CD4-positive, alpha-beta T cell (primary cell): ENCODE measurements at regions not wholly inside any gene's neighbourhood (a gene's known extent, or its start where the extent isn't known, plus 50 kb on each side); places are given as distances from the start of the nearest gene placed in this dataset.

Experiments
- ATAC-seq: fragments of 200-7000 bp; cut with Tn5 transposase; one replicate; pipeline ENCODE4 v1.10.0; 2022; ENCODE audit warnings: mild to moderate bottlenecking; ENCODE audit not compliant: poor library complexity
- CTCF ChIA-PET: fragments of 350-600 bp; sonication (Branson Sonifier 250); formaldehyde crosslinking; loops from one replicate; lab custom pipeline; 2021; ENCODE audit warnings: antibody characterized with exemption, inconsistent platforms; lab: Charles Lee
- POLR2A ChIA-PET: fragments of 350-600 bp; sonication (Branson Sonifier 250); formaldehyde crosslinking; loops from one replicate; lab custom pipeline; 2021; ENCODE audit warnings: antibody characterized with exemption, inconsistent platforms; lab: Charles Lee
- DNase-seq, 14 experiments: peaks; one replicate each; pipeline ENCODE4 v3.0.0-alpha.2; 2013 to 2020; ENCODE audit warnings: mixed read lengths in 2 of 14
- H3K27ac ChIP-seq, 2 donors: one replicate each; pipeline versions ENCODE4 v1.5.1 to v1.7.0; 2013; ENCODE audit warnings: low read length in 2 of 2, low read depth in 1 of 2, mild to moderate bottlenecking in 1 of 2
- H3K27me3 ChIP-seq, 2 experiments: 1 replicate in 1 of 2; 2 replicates in 1 of 2; pipeline versions ENCODE4 v1.6.1 to v1.7.0; 2013; ENCODE audit warnings: low read length in 2 of 2, control low read depth in 1 of 2, mild to moderate bottlenecking in 1 of 2, moderate library complexity in 1 of 2; ENCODE audit not compliant: insufficient read depth in 2 of 2, control insufficient read depth in 1 of 2
- H3K36me3 ChIP-seq: one replicate; pipeline ENCODE4 v1.6.1; 2013; ENCODE audit warnings: low read length, control low read depth; ENCODE audit not compliant: insufficient read depth
- H3K4me1 ChIP-seq: one replicate; pipeline ENCODE4 v1.6.1; 2013; ENCODE audit warnings: low read length, control low read depth; ENCODE audit not compliant: insufficient read depth
- H3K4me3 ChIP-seq: one replicate; pipeline ENCODE4 v1.5.1; 2013; ENCODE audit warnings: mild to moderate bottlenecking, low read length, moderate library complexity
- H3K9me3 ChIP-seq, 2 experiments: 1 replicate in 1 of 2; 2 replicates in 1 of 2; pipeline versions ENCODE4 v1.6.1 to v1.7.0; 2013; ENCODE audit warnings: low read length in 2 of 2, mild to moderate bottlenecking in 2 of 2, control low read depth in 1 of 2, moderate library complexity in 1 of 2; ENCODE audit not compliant: control insufficient read depth in 1 of 2, insufficient read depth in 1 of 2
- H3K27ac Mint-ChIP-seq: one replicate; pipeline ENCODE4 v1.8.0; 2020; ENCODE audit warnings: mixed read lengths
- H3K27me3 Mint-ChIP-seq: one replicate; pipeline ENCODE4 v1.8.0; 2021; ENCODE audit warnings: mixed read lengths
- H3K36me3 Mint-ChIP-seq: one replicate; pipeline ENCODE4 v1.8.0; 2021; ENCODE audit warnings: low read depth, mixed read lengths
- H3K4me1 Mint-ChIP-seq: one replicate; pipeline ENCODE4 v1.8.0; 2021; ENCODE audit warnings: low read depth, mixed read lengths
- H3K4me3 Mint-ChIP-seq: one replicate; pipeline ENCODE4 v1.8.0; 2020; ENCODE audit warnings: mild to moderate bottlenecking, mixed read lengths
- H3K9me3 Mint-ChIP-seq: one replicate; pipeline ENCODE4 v1.8.0; 2020; ENCODE audit warnings: mixed read lengths
- intact Hi-C, 2 experiments: fragments of 100-400 bp; cut with DNase I in 1 of 2; cut with micrococcal nuclease in 1 of 2; formaldehyde crosslinking; loops; one replicate each; pipeline versions ENCODE4 v1.15.1 to v1.9.0; 2023 to 2025; cut with DNase I, micrococcal nuclease
- TF ChIP-seq, protein P1 (sequence below): fragments of 200-600 bp; IDR thresholded peaks from one replicate; pipeline ENCODE4 v1.8.0; 2022; ENCODE audit warnings: antibody characterized with exemption, mild to moderate bottlenecking

DNA sequence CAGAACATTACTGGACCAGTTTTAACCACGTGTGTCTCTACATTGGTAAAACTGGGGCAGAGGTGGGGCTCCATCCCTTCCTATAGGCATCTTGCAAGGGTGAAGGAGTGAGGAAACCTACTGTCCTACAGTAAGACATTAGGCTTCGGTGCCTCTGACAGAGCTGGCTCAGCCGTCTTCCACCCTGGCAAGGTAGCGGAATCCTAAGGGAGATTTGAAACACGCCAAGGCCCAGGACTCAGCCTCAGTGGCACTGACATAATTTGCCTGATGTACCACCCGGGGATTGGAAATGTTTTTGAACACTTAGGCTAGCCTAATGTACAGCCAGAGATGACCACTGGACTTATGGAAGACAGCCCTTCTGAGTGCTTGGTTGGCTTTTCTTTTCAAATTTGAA is 329.7 kb upstream of the IRX1 start:
- Mint-ChIP-seq H3K9me3 (peaks cover 4% of the 10 kb centered on the region), H3K36me3 (no peaks in the 10 kb centered on the region), H3K4me3 (no peak overlapping the region), H3K4me1 (no peaks in the 10 kb centered on the region), H3K27me3 (no peaks in the 10 kb centered on the region), H3K27ac (no peak overlapping the region)
- Histone ChIP-seq H3K4me3 (no peak overlapping the region), H3K27ac (no peak overlapping the region), H3K4me1 (no peaks in the 10 kb centered on the region), H3K27me3 (no peaks in the 10 kb centered on the region), H3K36me3 (no peaks in the 10 kb centered on the region), H3K9me3 (peaks cover 0 to 56% of the 10 kb centered on the region in 2 experiments)
- TF ChIP-seq, protein P1, sequence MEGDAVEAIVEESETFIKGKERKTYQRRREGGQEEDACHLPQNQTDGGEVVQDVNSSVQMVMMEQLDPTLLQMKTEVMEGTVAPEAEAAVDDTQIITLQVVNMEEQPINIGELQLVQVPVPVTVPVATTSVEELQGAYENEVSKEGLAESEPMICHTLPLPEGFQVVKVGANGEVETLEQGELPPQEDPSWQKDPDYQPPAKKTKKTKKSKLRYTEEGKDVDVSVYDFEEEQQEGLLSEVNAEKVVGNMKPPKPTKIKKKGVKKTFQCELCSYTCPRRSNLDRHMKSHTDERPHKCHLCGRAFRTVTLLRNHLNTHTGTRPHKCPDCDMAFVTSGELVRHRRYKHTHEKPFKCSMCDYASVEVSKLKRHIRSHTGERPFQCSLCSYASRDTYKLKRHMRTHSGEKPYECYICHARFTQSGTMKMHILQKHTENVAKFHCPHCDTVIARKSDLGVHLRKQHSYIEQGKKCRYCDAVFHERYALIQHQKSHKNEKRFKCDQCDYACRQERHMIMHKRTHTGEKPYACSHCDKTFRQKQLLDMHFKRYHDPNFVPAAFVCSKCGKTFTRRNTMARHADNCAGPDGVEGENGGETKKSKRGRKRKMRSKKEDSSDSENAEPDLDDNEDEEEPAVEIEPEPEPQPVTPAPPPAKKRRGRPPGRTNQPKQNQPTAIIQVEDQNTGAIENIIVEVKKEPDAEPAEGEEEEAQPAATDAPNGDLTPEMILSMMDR, result no peak
- ATAC-seq, result no peak
- intact Hi-C loops, result no loop called here
- ChIA-PET CTCF (no interaction called here), POLR2A (no interaction called here)
- DNase-seq, result no peak

DNA sequence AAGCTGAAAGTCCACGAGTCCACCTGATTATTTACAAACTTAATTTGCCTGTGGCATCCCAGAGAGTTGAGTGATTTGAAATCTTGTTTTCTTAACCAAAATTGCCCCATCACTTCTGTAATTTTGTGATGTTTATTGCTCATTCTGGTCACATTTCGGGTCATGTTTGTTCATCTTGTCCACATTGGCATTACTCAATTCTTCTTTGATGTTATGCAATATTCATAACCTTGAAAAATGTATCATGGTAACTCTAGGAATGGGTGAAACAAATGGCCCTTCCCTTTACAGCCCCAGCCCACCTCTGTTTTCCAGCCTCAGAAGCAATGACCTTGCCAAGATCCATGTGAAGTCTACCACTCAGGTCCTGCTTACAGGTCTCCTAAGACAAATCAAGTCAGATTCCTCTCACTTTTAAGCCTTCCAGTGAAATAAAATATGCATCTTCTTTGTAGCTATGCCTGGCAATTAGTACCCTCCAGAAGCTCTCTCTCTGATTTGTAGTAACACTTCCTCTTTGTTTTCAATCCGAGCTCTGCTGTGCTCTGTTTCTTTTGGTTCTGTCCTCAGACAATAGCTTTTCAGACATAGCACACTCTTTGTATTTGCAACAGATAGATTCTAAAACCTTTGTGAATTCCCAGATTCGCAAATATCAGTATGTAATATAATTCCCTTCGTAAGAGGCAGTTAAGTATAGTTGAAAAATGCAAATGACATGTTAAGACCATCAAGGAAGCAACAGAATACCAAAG is 330.3 kb upstream of the IRX1 start:
- ATAC-seq (no peak), DNase-seq (no peak)
- no peaks in the 10 kb centered on the region for H3K36me3 Mint-ChIP-seq
- Histone ChIP-seq H3K36me3 (no peaks in the 10 kb centered on the region), H3K9me3 (peaks cover 0 to 50% of the 10 kb centered on the region in 2 experiments), H3K4me3 (no peak overlapping the region), H3K27ac (no peak overlapping the region), H3K4me1 (no peaks in the 10 kb centered on the region), H3K27me3 (no peaks in the 10 kb centered on the region)
- ChIA-PET POLR2A (no interaction called here), CTCF (no interaction called here)
- H3K27me3 Mint-ChIP-seq, result no peaks in the 10 kb centered on the region
- peaks cover 5% of the 10 kb centered on the region for H3K9me3 Mint-ChIP-seq
- intact Hi-C loops, result no loop called here
- H3K27ac Mint-ChIP-seq, result no peak overlapping the region
- H3K4me1 Mint-ChIP-seq, result no peaks in the 10 kb centered on the region
- TF ChIP-seq, protein P1, result no peak
- no peak overlapping the region for H3K4me3 Mint-ChIP-seq

DNA sequence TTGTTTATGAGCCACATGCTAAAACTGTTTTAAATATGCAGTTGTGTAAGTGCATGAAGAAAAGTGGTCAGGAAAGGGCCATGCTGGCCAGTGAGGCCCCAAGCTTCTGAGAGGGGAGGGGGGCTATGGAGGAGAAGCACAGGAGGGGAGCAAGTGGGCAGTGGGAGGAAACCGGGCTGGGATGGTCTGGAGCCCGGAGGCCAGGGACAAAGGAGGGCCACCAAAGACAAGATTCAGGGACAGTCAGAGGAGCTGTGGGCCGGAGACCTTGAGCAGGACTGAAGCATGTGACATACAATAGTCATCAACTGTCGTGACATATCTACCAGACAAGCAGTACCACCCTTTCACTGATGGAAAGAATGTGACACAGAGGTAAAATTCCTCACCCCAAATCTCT is 333.2 kb upstream of the IRX1 start:
- ATAC-seq (no peak), DNase-seq (no peak)
- peaks cover 8% of the 10 kb centered on the region for H3K9me3 Mint-ChIP-seq
- Histone ChIP-seq H3K9me3 (peaks cover 0 to 28% of the 10 kb centered on the region in 2 experiments), H3K4me3 (no peak overlapping the region), H3K27ac (no peak overlapping the region), H3K27me3 (no peaks in the 10 kb centered on the region), H3K36me3 (no peaks in the 10 kb centered on the region), H3K4me1 (no peaks in the 10 kb centered on the region)
- no peak overlapping the region for H3K4me3 Mint-ChIP-seq
- no peaks in the 10 kb centered on the region for H3K4me1 Mint-ChIP-seq
- no peak overlapping the region for H3K27ac Mint-ChIP-seq
- H3K27me3 Mint-ChIP-seq, result no peaks in the 10 kb centered on the region
- TF ChIP-seq, protein P1, result no peak
- ChIA-PET CTCF (no interaction called here), POLR2A (no interaction called here)
- no peaks in the 10 kb centered on the region for H3K36me3 Mint-ChIP-seq
- intact Hi-C loops, result no loop called here
